ENCODE measurements at regions not wholly inside any gene's neighbourhood (a gene's known extent, or its start where the extent isn't known, plus 50 kb on each side); places are given as distances from the start of the nearest gene placed in this dataset.

DNA sequence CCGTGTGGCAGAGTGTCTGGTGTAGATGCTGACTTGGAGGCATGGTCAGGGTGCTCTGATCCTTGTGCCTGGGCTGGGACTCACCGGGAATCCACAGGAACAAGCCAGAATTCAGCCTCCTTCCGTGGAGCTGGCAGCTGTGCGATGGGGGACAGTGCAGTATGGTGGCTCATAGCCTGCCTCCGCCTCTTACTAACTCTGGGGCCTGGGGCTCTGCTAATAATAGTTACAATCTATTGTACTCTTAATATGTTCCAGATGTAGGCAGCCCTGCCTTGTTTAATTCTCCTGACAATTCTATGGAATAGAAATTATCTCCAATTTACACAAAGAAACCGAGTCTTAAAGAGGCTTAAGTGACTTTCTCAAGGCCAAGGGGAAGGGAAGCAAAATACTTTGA is 77.6 kb downstream of the PCDH1 start:
- Mint-ChIP-seq H3K27ac (no peak overlapping the region), H3K36me3 (no peaks in the 10 kb centered on the region), H3K9me3 (no peaks in the 10 kb centered on the region)
- DNase-seq (ENCODE audit: low spot score in 2 of 2) (no peak), ATAC-seq (no peak)

GRCh38 chr5:141799507-141800167 is 78.6 kb downstream of the PCDH1 start:
- no peak for ATAC-seq
- H3K27ac Mint-ChIP-seq: no peak overlapping the region
- no peaks in the 10 kb centered on the region for H3K9me3 Mint-ChIP-seq
- no peak for DNase-seq (ENCODE audit: low spot score in 2 of 2)
- H3K36me3 Mint-ChIP-seq: no peaks in the 10 kb centered on the region

DNA sequence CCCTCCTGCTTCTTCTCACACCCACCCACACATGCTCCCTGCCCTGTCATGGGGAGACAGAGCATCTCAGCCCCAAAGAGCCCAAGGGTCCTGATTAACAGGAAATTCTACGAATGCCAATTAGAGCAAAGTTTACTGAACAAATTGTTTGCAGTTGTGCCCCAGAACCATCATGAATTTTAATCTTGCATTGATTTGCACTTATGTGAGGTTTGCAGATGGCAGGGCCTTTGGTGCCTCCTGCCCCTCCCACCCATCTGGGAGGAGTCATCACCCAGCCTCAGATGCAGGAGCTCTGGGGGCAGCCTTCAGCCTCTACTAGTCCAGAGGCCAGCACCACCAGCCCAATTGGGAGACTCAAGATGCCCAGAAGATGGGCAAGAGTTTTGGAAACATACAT is 80.8 kb downstream of the PCDH1 start:
- H3K36me3 Mint-ChIP-seq: no peaks in the 10 kb centered on the region
- ATAC-seq (no peak), DNase-seq (ENCODE audit: low spot score in 2 of 2) (no peak)
- H3K27ac Mint-ChIP-seq: no peak overlapping the region
- no peaks in the 10 kb centered on the region for H3K9me3 Mint-ChIP-seq

DNA sequence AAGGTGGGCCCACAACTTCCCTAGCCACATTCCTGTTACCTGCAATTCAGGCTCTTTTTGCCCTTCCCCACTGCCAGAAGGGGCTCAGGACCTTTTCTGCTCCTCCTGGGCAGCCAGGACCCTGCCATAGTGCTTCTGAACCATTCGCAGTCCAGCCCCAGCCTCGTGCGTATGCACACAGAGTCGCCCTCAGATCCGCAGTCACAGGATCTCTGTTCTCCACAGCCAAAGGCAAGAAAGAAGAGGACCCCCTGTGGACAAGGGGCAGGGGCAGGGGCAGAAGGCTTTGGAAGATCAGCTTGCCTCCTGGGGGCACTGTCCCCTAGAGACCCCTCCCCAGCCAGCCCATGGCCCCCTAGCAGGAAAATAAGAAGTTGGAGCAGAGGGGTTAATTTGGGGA is 82.8 kb downstream of the PCDH1 start:
- Mint-ChIP-seq H3K27ac (no peak overlapping the region), H3K36me3 (no peaks in the 10 kb centered on the region), H3K9me3 (no peaks in the 10 kb centered on the region)
- ATAC-seq (no peak), DNase-seq (ENCODE audit: low spot score in 2 of 2) (no peak)

DNA sequence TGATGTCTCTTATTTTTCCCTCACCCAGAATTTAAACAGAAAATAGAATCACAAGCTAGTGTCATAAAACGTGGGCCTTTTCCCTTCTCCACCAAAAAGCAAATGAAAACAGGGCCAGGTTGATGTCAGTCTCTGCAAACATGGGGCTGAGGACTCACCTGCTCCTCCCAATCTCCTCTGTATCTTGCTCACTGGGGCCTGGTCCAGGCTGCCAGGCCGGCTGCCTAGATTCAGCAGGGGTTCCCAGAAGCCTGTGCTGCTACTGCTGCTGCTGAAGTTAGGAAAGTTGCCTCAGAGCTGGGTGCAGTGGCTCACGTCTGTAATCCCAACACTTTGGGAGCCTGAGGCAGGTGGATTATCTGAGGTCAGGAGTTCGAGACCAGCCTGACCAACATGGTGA is 84.3 kb downstream of the PCDH1 start:
- Mint-ChIP-seq H3K27ac (no peak overlapping the region), H3K36me3 (no peaks in the 10 kb centered on the region), H3K9me3 (no peaks in the 10 kb centered on the region)
- DNase-seq (ENCODE audit: low spot score in 2 of 2): no peak
- ATAC-seq: no peak

- Mint-ChIP-seq H3K27ac (no peak overlapping the region), H3K36me3 (no peaks in the 10 kb centered on the region), H3K9me3 (no peaks in the 10 kb centered on the region)
- no peak for DNase-seq (ENCODE audit: low spot score in 2 of 2)
- no peak for ATAC-seq
These were observed 84.8 kb downstream of the PCDH1 start for GRCh38 chr5:141793403-141793802.

DNA sequence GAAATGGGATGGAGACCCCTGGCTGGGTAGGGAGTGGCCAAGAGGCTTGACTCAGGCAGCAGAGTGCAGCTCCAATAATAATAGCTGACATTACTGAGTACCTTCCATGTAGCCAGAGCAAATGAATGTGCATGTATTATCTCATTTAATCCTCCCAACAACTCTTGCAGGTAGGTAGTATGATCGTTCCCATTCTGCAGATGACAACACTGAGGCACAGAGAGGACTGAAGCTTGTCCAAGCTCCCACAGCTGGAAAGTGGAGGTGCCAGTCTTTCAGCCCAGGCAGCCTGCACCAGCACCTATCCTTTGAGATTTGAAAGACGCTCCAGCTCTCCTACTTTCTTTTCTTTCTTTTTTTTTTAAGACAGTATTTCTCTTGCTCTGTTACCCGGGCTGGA is 87.6 kb downstream of the PCDH1 start:
- no peak for DNase-seq (ENCODE audit: low spot score in 2 of 2)
- no peak for ATAC-seq
- no peak overlapping the region for H3K27ac Mint-ChIP-seq
- no peaks in the 10 kb centered on the region for H3K9me3 Mint-ChIP-seq
- H3K36me3 Mint-ChIP-seq: no peaks in the 10 kb centered on the region

DNA sequence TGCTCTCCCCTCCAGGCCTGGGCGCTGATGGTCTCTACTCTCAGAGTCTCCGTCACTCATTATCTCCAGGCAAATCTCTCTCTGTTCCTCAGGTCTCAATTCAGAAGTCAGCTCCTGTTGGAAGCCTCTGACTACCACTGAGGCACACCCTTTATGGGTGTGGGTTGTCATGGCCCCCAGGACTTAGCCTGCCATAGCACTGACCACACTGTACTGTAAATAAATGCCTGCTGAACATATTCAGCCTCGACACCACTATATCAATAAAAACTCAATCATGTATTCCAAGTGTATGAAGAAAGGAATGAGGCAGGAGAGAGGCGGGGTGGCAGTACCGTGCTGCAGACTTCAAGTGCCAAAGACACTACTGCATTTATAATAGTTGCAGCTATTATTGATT is 88.9 kb downstream of the PCDH1 start:
- Mint-ChIP-seq H3K9me3 (no peaks in the 10 kb centered on the region), H3K36me3 (no peaks in the 10 kb centered on the region), H3K27ac (peak overlapping the region in 1 of 2 donors; percentile 8)
- no peak for DNase-seq (ENCODE audit: low spot score in 2 of 2)
- no peak for ATAC-seq

GRCh38 chr5:141788296-141788970 is 89.8 kb downstream of the PCDH1 start:
- DNase-seq (ENCODE audit: low spot score in 2 of 2) (no peak), ATAC-seq (no peak)
- no peaks in the 10 kb centered on the region for H3K9me3 Mint-ChIP-seq
- H3K36me3 Mint-ChIP-seq: no peaks in the 10 kb centered on the region
- no peak overlapping the region for H3K27ac Mint-ChIP-seq

DNA sequence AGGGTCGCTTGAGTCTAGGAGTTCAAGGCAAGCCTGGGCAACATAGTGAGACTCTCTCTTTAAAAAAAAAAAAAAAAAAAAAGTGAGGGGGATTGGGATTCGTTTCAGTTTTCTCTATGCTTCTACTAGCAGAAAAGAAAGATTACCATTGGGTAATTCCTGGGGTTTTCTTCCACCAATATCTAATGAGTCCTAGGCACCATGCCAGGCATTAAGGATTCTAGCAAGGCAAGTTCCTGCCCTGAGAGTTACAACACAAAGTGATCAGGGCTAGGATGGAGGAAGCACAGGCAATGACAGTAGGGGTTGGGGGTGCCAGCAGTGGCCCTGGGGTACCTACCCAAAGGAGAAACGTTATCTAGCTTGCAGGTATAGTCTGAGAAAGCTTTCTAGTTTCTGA is 90.8 kb downstream of the PCDH1 start:
- H3K9me3 Mint-ChIP-seq: no peaks in the 10 kb centered on the region
- no peaks in the 10 kb centered on the region for H3K36me3 Mint-ChIP-seq
- H3K27ac Mint-ChIP-seq: no peak overlapping the region
- DNase-seq (ENCODE audit: low spot score in 2 of 2) (no peak), ATAC-seq (no peak)

DNA sequence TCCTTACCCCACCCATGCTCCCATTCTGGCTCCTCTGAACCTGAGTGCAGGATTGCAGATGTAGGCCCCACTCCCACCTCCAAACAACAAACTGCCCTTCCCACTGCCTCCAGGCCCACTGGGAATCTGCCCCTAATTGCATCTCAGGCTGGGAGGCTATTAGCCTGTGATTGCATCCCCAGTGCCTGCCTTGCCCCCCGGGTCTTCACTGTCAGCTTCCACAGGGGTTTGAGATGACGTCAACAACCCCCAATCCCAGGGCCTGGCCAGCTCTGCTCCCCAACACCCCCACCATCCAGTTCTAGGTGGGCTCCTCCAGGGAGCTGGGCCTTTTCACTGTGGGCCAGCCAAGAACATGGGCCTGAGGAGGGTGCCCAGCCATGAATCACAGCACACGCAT is 91.5 kb downstream of the PCDH1 start:
- ATAC-seq (no peak), DNase-seq (ENCODE audit: low spot score in 2 of 2) (no peak)
- Mint-ChIP-seq H3K27ac (no peak overlapping the region), H3K36me3 (no peaks in the 10 kb centered on the region), H3K9me3 (no peaks in the 10 kb centered on the region)

GRCh38 chr5:141785711-141786110 is 92.5 kb downstream of the PCDH1 start:
- ATAC-seq (no peak), DNase-seq (ENCODE audit: low spot score in 2 of 2) (no peak)
- no peaks in the 10 kb centered on the region for H3K36me3 Mint-ChIP-seq
- H3K9me3 Mint-ChIP-seq: no peaks in the 10 kb centered on the region
- no peak overlapping the region for H3K27ac Mint-ChIP-seq

DNA sequence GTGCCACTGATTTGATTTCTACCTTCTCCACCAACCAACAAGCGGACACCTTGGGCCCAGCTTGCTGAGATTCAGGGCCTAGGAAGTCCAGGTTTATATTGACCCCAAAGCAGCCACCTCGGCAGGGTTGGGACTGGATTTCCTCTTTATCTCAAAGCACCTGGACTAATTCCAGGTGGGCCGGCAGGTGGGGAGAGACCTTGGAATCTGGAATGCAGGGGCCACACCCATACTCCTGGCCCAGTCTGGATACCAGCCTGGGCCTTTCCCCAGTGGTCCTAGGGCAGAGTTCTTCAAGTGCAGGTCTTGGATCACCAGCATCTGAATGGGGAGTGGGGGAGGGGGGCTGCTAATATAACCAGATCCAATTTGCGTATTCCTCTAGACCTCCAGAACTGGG is 93.1 kb downstream of the PCDH1 start:
- ATAC-seq (no peak), DNase-seq (ENCODE audit: low spot score in 2 of 2) (no peak)
- no peaks in the 10 kb centered on the region for H3K9me3 Mint-ChIP-seq
- no peak overlapping the region for H3K27ac Mint-ChIP-seq
- no peaks in the 10 kb centered on the region for H3K36me3 Mint-ChIP-seq

DNA sequence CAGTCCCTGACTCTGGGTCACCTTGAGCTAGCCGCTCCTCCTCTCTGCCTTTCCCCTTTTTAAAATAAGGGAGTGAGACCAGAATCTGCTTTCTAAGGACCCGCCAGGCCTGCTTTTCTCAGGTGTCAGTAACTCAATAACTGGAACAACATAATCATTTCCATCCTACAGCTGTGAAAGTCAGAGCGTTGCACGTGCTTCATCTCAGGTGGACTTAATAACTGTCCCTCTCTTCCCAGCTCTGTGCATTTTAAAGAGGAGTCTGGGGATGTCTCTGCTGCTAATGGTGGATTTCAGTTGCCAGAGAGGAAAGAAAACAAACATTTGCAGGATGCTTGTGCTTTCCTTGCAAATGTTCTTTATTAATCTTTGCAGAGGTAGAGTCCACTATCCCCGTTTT is 93.7 kb downstream of the PCDH1 start:
- Mint-ChIP-seq H3K36me3 (no peaks in the 10 kb centered on the region), H3K27ac (no peak overlapping the region), H3K9me3 (no peaks in the 10 kb centered on the region)
- ATAC-seq (no peak), DNase-seq (ENCODE audit: low spot score in 2 of 2) (no peak)

GRCh38 chr5:141783947-141784296 is 94.3 kb downstream of the PCDH1 start:
- Mint-ChIP-seq H3K36me3 (no peaks in the 10 kb centered on the region), H3K9me3 (no peaks in the 10 kb centered on the region), H3K27ac (no peak overlapping the region)
- no peak for DNase-seq (ENCODE audit: low spot score in 2 of 2)
- no peak for ATAC-seq

- ATAC-seq (no peak), DNase-seq (ENCODE audit: low spot score in 2 of 2) (no peak)
- Mint-ChIP-seq H3K9me3 (no peaks in the 10 kb centered on the region), H3K36me3 (no peaks in the 10 kb centered on the region), H3K27ac (no peak overlapping the region)
These were observed 94.9 kb downstream of the PCDH1 start for GRCh38 chr5:141783005-141783946.

DNA sequence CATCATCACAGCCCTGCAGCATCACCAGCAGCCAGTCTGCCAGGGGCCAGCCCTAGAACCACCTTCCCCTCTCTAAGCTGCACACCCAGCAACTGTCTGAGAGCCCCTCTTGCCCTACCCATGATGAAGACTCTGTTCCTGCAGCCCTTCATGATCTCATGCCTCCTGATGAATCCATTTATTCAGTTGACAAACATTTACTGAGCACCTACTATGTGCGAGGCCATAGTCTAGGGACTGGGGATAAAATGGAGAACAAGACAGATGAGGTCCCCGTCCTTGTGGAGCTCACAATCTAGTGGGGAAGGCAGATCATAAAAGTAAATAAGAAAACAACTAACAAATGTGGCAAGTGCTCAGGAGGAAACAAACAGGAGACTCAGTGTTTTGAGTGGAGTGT is 96.3 kb downstream of the PCDH1 start:
- Mint-ChIP-seq H3K27ac (no peak overlapping the region), H3K36me3 (no peaks in the 10 kb centered on the region), H3K9me3 (no peaks in the 10 kb centered on the region)
- ATAC-seq: no peak
- no peak for DNase-seq (ENCODE audit: low spot score in 2 of 2)

Data from activated naive CD4-positive, alpha-beta T cell treated with anti-CD3 and anti-CD28 coated beads, Interleukin-2, amount 50 U/mL, for 72 hours (primary cell).